ENCODE measurements at regions not wholly inside any gene's neighbourhood (a gene's known extent, or its start where the extent isn't known, plus 50 kb on each side); places are given as distances from the start of the nearest gene placed in this dataset.

GRCh38 chr3:74693251-74693650 lies 78.8 kb upstream of the CNTN3 start:
- Histone ChIP-seq H4K8ac (replicated peaks; ENCODE audit: insufficient read length, low read depth, low read length) (no peak overlapping the region), H3K14ac (ENCODE audit: insufficient read depth, low read length) (no peak overlapping the region), H3K27ac (ENCODE audit: insufficient read length, low read depth, low read length) (no peak overlapping the region), H3K79me1 (ENCODE audit: insufficient read depth, low read depth, low read length, poor library complexity, severe bottlenecking) (no peaks in the 10 kb centered on the region), H3K27me3 (ENCODE audit: insufficient read depth, low read length) (no peaks in the 10 kb centered on the region), H3K18ac (ENCODE audit: insufficient read length, low read depth, low read length) (no peak overlapping the region), H2BK120ac (ENCODE audit: low read depth, low read length, poor library complexity, severe bottlenecking) (no peak overlapping the region), H3K9ac (ENCODE audit: extremely low read depth, insufficient read length, low read length) (no peak overlapping the region), H2BK12ac (ENCODE audit: insufficient read length, low read depth, low read length) (no peak overlapping the region), H2BK20ac (ENCODE audit: low read depth, low read length, poor library complexity, severe bottlenecking) (no peak overlapping the region), H4K5ac (ENCODE audit: insufficient read length, low read depth, low read length) (no peak overlapping the region), H4K20me1 (ENCODE audit: control insufficient read depth, insufficient read depth, insufficient read length) (no peaks in the 10 kb centered on the region), H2BK15ac (ENCODE audit: low read depth, low read length) (no peak overlapping the region), H3K4me1 (ENCODE audit: insufficient read depth, low read length) (no peaks in the 10 kb centered on the region), H3K4me2 (ENCODE audit: insufficient read depth, insufficient read length, low read length) (no peak overlapping the region), H3K9me3 (ENCODE audit: control insufficient read depth, low read depth, low read length) (no peaks in the 10 kb centered on the region), H3T11ph (ENCODE audit: low read length) (no peak overlapping the region), H3K23me2 (ENCODE audit: insufficient read length, low read depth, low read length, poor library complexity, severe bottlenecking) (no peaks in the 10 kb centered on the region), H3K4ac (ENCODE audit: low read depth, low read length) (no peak overlapping the region), H3K56ac (ENCODE audit: insufficient read length, low read depth, low read length) (no peak overlapping the region), H2AFZ (ENCODE audit: low read length) (no peak overlapping the region), H2BK5ac (ENCODE audit: insufficient read length, low read length) (no peak overlapping the region), H4K91ac (ENCODE audit: insufficient read length, low read depth, low read length) (no peak overlapping the region), H2AK5ac (ENCODE audit: insufficient read length, low read length) (no peak overlapping the region), H3K79me2 (ENCODE audit: insufficient read depth, low read length) (no peaks in the 10 kb centered on the region), H3K23ac (ENCODE audit: insufficient read length, low read depth, low read length) (no peak overlapping the region)
- DNase-seq, result no peak
- TF ChIP-seq, protein P1, sequence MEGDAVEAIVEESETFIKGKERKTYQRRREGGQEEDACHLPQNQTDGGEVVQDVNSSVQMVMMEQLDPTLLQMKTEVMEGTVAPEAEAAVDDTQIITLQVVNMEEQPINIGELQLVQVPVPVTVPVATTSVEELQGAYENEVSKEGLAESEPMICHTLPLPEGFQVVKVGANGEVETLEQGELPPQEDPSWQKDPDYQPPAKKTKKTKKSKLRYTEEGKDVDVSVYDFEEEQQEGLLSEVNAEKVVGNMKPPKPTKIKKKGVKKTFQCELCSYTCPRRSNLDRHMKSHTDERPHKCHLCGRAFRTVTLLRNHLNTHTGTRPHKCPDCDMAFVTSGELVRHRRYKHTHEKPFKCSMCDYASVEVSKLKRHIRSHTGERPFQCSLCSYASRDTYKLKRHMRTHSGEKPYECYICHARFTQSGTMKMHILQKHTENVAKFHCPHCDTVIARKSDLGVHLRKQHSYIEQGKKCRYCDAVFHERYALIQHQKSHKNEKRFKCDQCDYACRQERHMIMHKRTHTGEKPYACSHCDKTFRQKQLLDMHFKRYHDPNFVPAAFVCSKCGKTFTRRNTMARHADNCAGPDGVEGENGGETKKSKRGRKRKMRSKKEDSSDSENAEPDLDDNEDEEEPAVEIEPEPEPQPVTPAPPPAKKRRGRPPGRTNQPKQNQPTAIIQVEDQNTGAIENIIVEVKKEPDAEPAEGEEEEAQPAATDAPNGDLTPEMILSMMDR (conservative IDR thresholded peaks at IDR 0.05), result no peak
- WGBS (ENCODE audit: extremely low coverage, insufficient read length, low lambda C conversion rate), result no CpG with 5 or more reads among the region's 2 CpGs
- no peaks in the 10 kb centered on the region for H3K36me3 Mint-ChIP-seq (ENCODE audit: insufficient read depth in 1 of 3, low read depth in 3 of 3)
- H3K4me1 Mint-ChIP-seq, result no peaks in the 10 kb centered on the region
- H3K27ac Mint-ChIP-seq, result no peak overlapping the region
- H3K9me3 Mint-ChIP-seq, result no peaks in the 10 kb centered on the region
- H3K27me3 Mint-ChIP-seq (ENCODE audit: low read depth), result no peaks in the 10 kb centered on the region
- no peak overlapping the region for H3K4me3 Mint-ChIP-seq

Data from H9 (cell line).